Glomerular visceral epithelial cell (primary cell): ENCODE measurements at regions not wholly inside any gene's neighbourhood (a gene's known extent, or its start where the extent isn't known, plus 50 kb on each side); places are given as distances from the start of the nearest gene placed in this dataset.

Experiments used
- DNase-seq: peaks from one replicate; pipeline ENCODE4 v3.0.0-alpha.2; 2016; ENCODE audit errors: extremely low spot score

- DNase-seq = no peak
Observed at GRCh38 chr2:64704161-64704560, 50.4 kb upstream of the SERTAD2 start.

DNA sequence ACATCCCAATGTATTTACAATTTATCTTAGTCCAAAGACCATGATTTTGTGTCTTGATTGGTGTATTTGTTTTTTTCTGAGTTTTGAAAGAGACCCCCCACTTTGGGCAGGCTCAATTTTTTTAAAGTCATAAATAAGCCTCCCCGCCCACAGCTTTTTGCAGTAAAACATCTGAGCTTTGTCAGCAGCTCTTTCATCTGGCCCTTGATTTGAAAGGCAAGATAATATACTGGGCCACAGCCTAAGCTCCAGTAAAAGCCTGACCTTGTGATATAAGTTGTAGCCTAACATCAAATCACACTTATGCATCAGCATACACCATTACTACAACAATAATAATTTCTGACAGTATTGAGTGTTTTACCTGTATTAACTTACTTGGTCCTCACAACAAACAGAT lies 51.3 kb upstream of the SERTAD2 start:
- DNase-seq = no peak

- no peak for DNase-seq
Observed at GRCh38 chr2:64707276-64707675, 53.6 kb upstream of the SERTAD2 start.

GRCh38 chr2:64708829-64709228 lies 55.1 kb upstream of the SERTAD2 start:
- DNase-seq = no peak

DNA sequence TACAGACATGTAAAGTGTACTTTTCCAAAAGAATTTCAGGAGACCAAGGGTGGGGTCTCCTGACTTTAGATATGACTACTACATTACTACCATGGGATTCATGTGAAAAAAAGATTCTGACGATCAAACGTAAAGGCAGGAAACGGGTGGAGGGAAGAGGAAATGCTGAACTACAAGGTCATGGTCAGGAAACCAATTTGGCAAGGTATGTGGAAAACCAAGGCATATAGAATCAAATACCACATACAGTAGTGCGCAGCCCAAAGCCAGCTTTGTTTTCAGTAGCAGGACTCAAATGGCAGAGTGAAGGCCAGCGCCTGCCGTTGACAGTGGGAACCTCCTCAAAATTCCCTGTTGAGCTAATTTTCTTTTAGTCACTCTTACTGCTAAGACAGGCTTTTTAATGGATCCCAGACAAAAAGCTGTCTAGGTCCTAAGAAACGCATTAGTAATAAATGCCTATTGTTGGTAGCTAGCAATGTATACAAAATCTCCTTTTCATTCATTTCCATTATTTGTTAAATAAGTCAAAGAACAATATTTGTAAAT lies 57.6 kb upstream of the SERTAD2 start:
- no peak for DNase-seq

GRCh38 chr2:64713686-64714085 lies 60.0 kb upstream of the SERTAD2 start:
- DNase-seq = no peak

GRCh38 chr2:64716569-64716968 lies 62.9 kb upstream of the SERTAD2 start:
- no peak for DNase-seq

DNA sequence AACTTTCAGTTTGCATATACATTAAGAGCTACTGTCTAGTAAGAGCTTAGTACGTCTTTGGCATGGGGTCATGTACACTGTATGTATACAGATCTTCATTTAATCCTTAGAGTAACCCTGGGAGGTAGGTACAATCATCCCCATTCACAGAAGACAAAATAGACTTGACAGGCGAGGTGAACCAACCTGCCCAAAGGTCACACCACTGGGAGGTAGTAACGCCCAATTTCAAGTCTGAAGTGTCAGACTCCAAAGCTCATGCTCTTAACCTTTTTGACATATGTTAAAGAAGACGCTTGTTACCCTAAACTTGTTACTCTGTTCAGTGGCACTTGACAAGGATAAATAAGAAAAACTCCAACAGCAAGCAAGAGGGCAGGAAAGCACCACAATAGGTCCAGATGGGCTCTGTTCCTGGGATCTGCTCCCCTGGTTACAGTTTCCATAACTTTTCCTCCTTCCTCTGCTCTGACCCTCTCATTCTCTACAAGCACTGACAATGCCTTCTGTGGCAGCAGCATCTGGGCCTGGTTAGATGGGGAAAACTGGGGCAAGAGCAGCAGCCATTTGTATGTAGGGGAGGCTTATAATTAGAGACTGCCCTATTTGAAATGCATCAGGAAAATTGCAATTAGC lies 64.7 kb upstream of the SERTAD2 start:
- no peak for DNase-seq

GRCh38 chr2:64720535-64721319 lies 67.0 kb upstream of the SERTAD2 start:
- no peak for DNase-seq

GRCh38 chr2:64721320-64721623 lies 67.6 kb upstream of the SERTAD2 start:
- no peak for DNase-seq

- no peak for DNase-seq
Observed at GRCh38 chr2:64722291-64723044, 68.8 kb upstream of the SERTAD2 start.

- DNase-seq = no peak
Observed at GRCh38 chr2:64727013-64727767, 73.5 kb upstream of the SERTAD2 start.

- DNase-seq = no peak
Observed at GRCh38 chr2:64727843-64728463, 74.2 kb upstream of the SERTAD2 start.

- DNase-seq = peak; percentile 63
Observed at GRCh38 chr2:64730551-64731262, 77.0 kb upstream of the SERTAD2 start.

DNA sequence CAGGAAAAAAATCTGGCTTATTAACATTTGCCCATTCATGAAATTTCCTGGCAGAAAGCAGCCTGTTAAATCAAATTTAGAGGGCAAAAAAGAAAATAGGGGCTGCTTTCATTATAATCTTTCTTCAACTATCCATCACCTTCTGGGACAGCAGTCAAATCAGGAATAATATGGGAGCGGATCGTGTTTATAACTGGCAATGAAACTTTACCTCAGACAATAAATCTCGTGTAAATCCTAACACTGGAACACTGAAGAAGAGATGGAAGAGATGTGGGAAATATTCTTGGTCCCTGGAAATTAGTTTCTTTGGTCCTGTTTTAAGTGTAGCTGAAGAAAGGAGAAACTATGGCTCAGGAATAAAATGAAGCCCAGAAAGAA lies 77.5 kb upstream of the SERTAD2 start:
- no peak for DNase-seq

DNA sequence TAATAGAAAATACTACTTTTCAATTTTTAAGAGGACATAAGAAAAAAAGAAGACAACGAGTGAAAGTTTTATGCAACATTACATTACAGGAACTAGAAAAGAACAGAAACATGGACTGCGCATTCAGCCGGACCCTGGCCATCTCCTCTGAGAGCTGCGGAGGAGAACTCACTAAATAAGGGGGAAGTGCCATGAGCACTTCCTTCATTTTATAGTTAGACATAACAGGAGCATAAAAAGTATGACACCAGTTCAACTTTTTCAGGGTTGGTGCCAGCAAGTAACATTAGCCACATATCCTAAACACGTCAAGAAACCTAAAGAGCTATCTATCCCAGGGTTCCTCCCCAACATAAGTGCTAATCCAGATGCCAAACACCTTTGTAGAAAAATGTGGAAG lies 78.0 kb upstream of the SERTAD2 start:
- DNase-seq = no peak

- no peak for DNase-seq
Observed at GRCh38 chr2:64732146-64732545, 78.4 kb upstream of the SERTAD2 start.

DNA sequence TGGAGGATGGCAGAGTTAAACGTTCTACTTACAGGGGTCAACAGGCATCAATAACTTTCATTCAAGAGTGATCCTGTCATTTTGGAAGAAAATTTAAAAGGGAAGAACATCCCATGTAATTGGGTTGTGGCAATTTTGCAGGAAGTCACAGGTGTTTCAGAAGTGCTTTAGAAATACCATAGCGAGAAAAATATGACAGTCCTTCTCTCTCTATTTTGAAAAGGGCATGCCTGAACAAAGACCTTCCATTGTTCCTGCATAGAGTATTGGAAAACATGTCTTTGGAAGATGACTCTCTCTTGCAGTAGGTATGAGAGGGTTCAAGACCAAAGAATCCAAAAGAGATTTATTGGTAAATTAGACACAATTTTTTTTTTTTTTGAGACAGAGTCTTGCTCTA lies 81.8 kb upstream of the SERTAD2 start:
- DNase-seq = no peak

GRCh38 chr2:64737547-64737946 lies 83.8 kb upstream of the SERTAD2 start:
- no peak for DNase-seq

DNA sequence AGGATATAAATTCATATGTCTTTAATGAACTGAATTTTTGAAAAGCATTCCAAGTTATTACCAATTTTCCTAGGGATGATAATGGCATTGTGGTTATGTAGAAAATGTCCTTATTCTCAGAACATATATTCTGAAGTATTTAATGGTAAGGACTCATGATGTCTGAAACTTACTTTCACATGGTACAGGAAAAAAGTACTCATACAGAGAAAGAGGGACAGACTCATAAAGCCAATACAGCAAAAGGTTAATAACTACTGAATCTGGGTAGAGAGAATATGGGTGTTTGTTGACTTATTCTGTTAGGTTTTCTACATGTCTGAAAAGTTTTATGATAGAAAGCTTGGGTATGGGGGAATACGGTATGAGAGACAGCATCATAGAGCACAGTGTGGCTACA lies 84.3 kb upstream of the SERTAD2 start:
- DNase-seq = no peak

DNA sequence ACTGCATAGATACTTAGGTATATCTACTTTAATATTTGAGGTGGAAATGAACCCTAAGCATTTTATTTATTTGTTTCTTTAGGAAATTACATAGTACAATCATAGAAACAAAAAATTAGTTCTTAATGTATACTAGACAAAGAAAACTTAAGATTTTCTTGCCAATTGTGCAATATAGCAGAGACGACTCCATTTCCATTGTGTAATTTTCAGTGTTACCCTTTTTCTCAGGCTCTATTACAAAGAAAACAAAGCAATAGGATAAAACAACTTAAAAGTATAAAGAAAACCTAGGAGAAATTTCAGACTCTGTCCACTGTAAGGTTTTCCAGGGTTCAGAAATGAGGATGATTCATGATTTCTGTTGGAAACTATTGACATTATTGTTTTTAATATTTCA lies 89.0 kb upstream of the SERTAD2 start:
- DNase-seq = no peak
